ENCODE measurements at regions not wholly inside any gene's neighbourhood (a gene's known extent, or its start where the extent isn't known, plus 50 kb on each side); places are given as distances from the start of the nearest gene placed in this dataset.

GRCh38 chr14:22505309-22505696 is 83.7 kb downstream of the DAD1 start:
- TF ChIP-seq EZH2 (IDR thresholded peaks at IDR 0.05; ENCODE audit: low read length, unreplicated experiment) = no peak
- no peak for TF ChIP-seq CTCF (conservative IDR thresholded peaks at IDR 0.05; ENCODE audit: low read depth, low read length)
- TF ChIP-seq EZH2phosphoT487 (IDR thresholded peaks at IDR 0.05; ENCODE audit: borderline replicate concordance, low read length) = no peak
